Breast epithelium (tissue), 3 donors: ENCODE measurements at regions not wholly inside any gene's neighbourhood (a gene's known extent, or its start where the extent isn't known, plus 50 kb on each side); places are given as distances from the start of the nearest gene placed in this dataset.
"Not testable (repeated sequence)": the region's sequence is repeated elsewhere in the genome, so short reads cannot be mapped to it uniquely, and the experiment has no call there.

Source experiments
- CTCF ChIP-seq, 3 donors: fragments of 450-650 bp; IDR thresholded peaks; one replicate each; pipeline ENCODE4 v1.5.1; 2016 to 2017; ENCODE audit warnings: antibody characterized with exemption in 3 of 3, mild to moderate bottlenecking in 3 of 3, moderate library complexity in 3 of 3
- POLR2A ChIP-seq: fragments of 450-650 bp; IDR thresholded peaks from one replicate; pipeline ENCODE4 v1.6.1; 2016; ENCODE audit warnings: antibody characterized with exemption, mild to moderate bottlenecking, moderate library complexity
- POLR2AphosphoS5 ChIP-seq, 3 donors: sonication (generic); formaldehyde crosslinking; IDR thresholded peaks; one replicate each; pipeline ENCODE4 v1.6.1; 2017; ENCODE audit warnings: antibody characterized with exemption in 3 of 3

DNA sequence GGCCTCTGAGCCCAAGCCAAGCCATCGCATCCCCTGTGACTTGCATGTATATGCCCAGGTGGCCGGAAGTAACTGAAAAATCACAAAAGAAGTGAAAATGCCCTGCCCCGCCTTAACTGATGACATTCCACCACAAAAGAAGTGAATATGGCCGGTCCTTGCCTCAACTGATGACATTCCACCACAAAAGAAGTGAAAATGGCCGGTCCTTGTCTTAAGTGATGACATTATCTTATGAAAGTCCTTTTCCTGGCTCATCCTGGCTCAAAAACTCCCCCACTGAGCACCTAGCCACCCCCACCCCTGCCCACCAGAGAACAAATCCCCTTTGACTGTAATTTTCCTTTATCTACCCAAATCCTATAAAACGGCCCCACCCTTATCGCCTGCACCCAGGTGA lies 712.7 kb upstream of the PABPC4L start:
- not testable (repeated sequence) for TF ChIP-seq POLR2AphosphoS5 (IDR thresholded peaks at IDR 0.05); CTCF (IDR thresholded peaks at IDR 0.05); POLR2A
